H1 (cell line): ENCODE measurements at regions not wholly inside any gene's neighbourhood (a gene's known extent, or its start where the extent isn't known, plus 50 kb on each side); places are given as distances from the start of the nearest gene placed in this dataset.

Experiments used
- ATF2 ChIP-seq: IDR thresholded peaks from 2 replicates; pipeline ENCODE4 v1.6.1; 2012; ENCODE audit warnings: low read length, inconsistent platforms
- ATF3 ChIP-seq: IDR thresholded peaks from 2 replicates; pipeline ENCODE4 v1.6.1; 2011; ENCODE audit warnings: low read depth, mild to moderate bottlenecking, low read length; ENCODE audit not compliant: insufficient read depth
- BACH1 ChIP-seq: IDR thresholded peaks from 2 replicates; pipeline ENCODE4 v1.6.1; 2012; ENCODE audit warnings: low read length, improper control_type of control experiment
- CHD1 ChIP-seq: IDR thresholded peaks from 2 replicates; pipeline ENCODE4 v1.6.1; 2012; ENCODE audit warnings: low read depth, low read length, improper control_type of control experiment
- CTCF ChIP-seq, 3 experiments: IDR thresholded peaks; 1 replicate in 2 of 3; 2 replicates in 1 of 3; pipeline versions ENCODE4 v1.5.1 to v1.6.1; 2011; ENCODE audit warnings: low read length in 3 of 3, mild to moderate bottlenecking in 3 of 3, inconsistent platforms in 2 of 3, low read depth in 1 of 3, moderate library complexity in 1 of 3; ENCODE audit not compliant: insufficient read depth in 1 of 3; ENCODE audit errors: control extremely low read depth in 1 of 3
- NRF1 ChIP-seq: IDR thresholded peaks from 2 replicates; pipeline ENCODE4 v1.6.1; 2011; ENCODE audit warnings: mild to moderate bottlenecking, low read depth, low read length, improper control_type of control experiment
- POLR2A ChIP-seq, 2 experiments: IDR thresholded peaks; 1 replicate in 1 of 2; 2 replicates in 1 of 2; pipeline ENCODE4 v1.6.1; 2011; ENCODE audit warnings: low read depth in 2 of 2, low read length in 2 of 2, mild to moderate bottlenecking in 2 of 2; ENCODE audit errors: control extremely low read depth in 1 of 2
- POLR2AphosphoS5 ChIP-seq: IDR thresholded peaks from 2 replicates; pipeline ENCODE4 v1.6.1; 2011; ENCODE audit warnings: low read depth, low read length
- RAD21 ChIP-seq, 2 experiments: IDR thresholded peaks in 1 of 2; conservative IDR thresholded peaks in 1 of 2; 2 replicates each; pipeline ENCODE4 v1.6.1; 2011; ENCODE audit warnings: low read depth in 2 of 2, low read length in 2 of 2, improper control_type of control experiment in 1 of 2, inconsistent platforms in 1 of 2, mild to moderate bottlenecking in 1 of 2, moderate library complexity in 1 of 2
- SP4 ChIP-seq: IDR thresholded peaks from 2 replicates; pipeline ENCODE4 v1.6.1; 2012; ENCODE audit warnings: low read length, inconsistent platforms
- TAF1 ChIP-seq: IDR thresholded peaks from 2 replicates; pipeline ENCODE4 v1.6.1; 2011; ENCODE audit warnings: mild to moderate bottlenecking, low read depth, low read length
- YY1 ChIP-seq: IDR thresholded peaks from 2 replicates; pipeline ENCODE4 v1.6.1; 2011; ENCODE audit warnings: low read depth, mild to moderate bottlenecking, low read length

- no peak for TF ChIP-seq NRF1
- TF ChIP-seq BACH1: no peak
- TF ChIP-seq POLR2AphosphoS5: no peak
- no peak for TF ChIP-seq YY1
- TF ChIP-seq ATF3: no peak
- TF ChIP-seq POLR2A (IDR thresholded peaks at IDR 0.05; ENCODE audit: control extremely low read depth in 1 of 2, low read depth in 2 of 2, low read length in 2 of 2): no peak
- TF ChIP-seq TAF1: no peak
- no peak for TF ChIP-seq RAD21 (IDR thresholded peaks at IDR 0.05 in 1 of 2, conservative IDR thresholded peaks at IDR 0.05 in 1 of 2; ENCODE audit: low read depth in 2 of 2, low read length in 2 of 2)
- no peak for TF ChIP-seq CTCF (IDR thresholded peaks at IDR 0.05; ENCODE audit: control extremely low read depth in 1 of 3, insufficient read depth in 1 of 3, low read depth in 1 of 3, low read length in 3 of 3)
- TF ChIP-seq SP4: no peak
- TF ChIP-seq CHD1: no peak
- TF ChIP-seq ATF2: no peak
These were observed 109.3 kb upstream of the APC start for GRCh38 chr5:112628214-112628980.
